DMS53 (cell line): ENCODE measurements at regions not wholly inside any gene's neighbourhood (a gene's known extent, or its start where the extent isn't known, plus 50 kb on each side); places are given as distances from the start of the nearest gene placed in this dataset.

Experiments used
- DNase-seq: peaks from one replicate; lab custom pipeline; 2025; lab: John Stamatoyannopoulos, UW

DNA sequence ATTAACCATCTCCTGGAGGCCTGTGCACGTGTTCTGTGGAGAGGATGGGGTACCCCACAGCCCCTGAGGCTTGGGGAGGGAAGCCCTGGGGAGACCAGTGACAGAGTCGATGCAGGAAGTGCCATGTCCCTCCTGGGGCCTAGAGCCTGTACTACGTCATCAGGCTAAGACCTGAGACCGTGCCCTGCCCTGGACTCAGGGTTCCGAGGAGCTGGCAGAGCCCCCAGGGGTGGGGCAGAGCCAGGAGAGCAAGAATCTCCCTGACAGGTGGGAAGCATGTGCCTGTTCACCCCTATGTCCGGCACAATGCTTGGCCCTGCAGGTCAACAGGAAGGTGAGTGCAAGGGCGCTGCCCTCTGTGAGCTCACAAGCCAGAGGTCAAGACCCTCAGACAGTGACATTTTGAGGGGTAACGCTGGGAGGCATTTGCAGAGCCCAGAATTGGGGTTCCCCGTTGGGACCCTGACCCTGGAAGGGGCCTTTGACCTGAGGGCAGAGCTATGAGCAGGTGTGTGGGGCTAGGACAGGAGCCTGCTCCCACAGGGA, 781.6 kb downstream of the BRD1 start:
- no peak for DNase-seq

DNA sequence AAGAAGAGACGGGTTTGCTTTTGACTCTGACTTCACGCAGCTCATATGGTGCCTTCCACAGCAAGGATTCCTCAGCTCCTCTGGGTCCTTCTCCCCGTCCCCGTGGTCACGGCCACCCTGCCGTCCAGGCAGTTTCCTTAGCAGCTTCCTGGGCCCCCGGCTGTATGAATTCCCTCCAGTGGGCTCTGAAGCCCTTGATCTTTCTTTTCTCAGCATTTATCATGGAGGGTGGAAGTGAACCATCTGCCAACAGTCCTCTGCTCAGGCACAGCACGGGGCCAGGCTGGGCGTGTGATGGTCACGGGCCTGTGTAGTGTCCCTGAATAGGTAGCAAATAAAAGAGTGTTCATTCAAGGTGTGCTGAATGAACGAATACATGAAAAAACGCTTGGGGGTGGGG, 782.4 kb downstream of the BRD1 start:
- DNase-seq, result no peak

DNA sequence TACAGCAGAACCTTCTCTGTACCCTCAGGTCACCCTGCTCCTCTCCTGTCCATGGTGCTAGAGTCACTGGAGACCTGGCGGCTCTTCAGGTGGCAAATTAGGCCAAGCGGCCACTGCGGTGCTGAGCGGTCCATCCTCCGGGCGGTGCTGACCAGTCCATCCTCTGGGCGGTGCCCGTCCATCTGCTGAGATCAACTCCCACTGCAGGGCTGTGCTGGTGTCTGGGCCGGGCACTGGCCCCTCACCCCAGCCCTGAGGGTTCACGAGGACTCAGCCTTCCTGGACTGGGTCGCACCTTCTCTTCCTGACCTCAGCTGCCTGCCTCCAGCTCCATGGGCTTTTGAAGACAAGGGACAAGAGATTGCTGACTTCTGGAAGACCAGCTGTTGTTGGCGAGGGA, 782.9 kb downstream of the BRD1 start:
- no peak for DNase-seq

DNA sequence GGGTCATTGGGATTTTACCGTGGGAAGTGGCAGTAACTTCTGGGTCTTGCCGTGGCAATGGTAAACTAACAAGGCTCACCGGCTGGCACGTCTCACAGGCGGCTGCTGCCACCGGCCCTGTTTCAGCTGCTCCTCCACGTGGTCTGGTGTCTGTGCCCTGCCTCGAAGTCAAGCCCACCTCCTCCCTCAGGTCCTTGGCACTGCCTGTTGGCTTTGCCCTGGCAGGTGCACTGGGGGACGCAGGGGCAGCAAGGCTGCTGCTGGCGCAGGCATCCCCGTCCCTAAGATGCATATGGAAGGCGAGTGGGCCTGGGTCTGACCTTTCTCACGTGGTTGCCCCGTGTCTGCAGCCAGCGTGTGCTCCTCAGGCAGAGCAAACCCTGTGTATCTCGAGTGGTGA, 783.6 kb downstream of the BRD1 start:
- no peak for DNase-seq

DNA sequence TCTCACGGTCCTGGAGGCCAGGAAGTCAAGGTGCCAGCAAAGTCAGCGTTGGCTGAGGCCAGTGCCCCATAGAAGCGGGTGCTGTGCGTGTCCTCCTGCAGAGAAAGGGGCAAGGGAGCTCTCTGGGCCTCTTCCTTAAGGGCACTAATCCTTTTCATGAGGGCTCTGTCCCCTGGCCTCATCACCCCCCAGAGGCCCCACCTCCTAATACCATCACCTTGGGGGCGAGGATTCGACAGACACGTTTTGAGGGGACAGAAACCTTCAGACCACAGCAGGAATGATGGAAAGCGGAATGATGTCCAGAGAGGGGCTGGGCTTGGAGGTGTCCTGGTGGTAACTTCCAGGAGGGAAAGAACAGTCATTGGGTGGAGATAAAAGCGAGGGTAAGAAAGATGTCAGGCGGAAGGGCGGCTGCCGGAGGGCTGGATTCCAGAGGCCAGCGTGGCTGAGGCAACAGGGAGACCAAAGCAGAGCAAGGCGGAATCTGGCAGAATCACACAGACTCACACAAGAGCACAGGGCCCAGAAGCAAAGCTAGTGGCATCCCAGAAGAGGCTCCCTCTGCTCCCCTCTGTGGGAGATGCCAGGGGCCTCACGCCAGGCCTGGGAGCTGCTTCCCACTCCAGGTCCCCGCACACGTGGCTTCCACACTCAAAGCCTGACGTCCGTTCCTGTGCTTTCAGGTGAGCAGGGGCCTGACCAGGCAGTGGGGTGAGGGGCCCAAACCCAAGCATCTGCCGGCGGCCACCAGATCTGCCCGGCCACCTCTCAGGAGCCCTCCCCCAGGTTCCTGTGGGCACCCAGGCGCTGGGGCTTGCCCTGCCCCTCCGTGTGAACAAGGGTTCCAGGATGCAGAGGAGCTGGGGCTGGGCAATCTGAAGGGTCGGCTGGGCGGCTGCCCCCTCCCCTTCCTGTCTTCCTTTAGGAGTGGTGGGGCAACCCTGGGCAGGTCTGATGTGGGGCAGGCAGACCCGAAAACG, 784.5 kb downstream of the BRD1 start:
- no peak for DNase-seq

DNA sequence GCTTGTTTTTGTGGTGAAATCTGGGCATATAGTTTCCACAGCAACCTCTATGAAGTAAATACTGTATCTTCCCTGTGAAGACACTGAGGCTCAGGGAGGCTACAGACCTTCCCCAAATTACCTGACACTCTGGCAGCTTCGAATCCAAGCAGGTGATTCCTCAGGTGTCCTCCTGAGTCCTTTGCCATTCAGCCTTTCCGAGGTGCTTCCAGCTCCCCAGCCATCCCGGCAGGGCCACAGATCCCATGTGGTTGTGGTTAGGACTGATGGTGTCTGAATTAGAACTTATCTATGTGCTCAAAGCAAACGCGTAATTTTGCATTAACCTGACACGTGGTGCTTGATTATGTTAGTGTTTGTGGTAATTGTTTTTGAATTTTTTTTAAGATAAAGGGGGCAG, 785.6 kb downstream of the BRD1 start:
- no peak for DNase-seq

DNA sequence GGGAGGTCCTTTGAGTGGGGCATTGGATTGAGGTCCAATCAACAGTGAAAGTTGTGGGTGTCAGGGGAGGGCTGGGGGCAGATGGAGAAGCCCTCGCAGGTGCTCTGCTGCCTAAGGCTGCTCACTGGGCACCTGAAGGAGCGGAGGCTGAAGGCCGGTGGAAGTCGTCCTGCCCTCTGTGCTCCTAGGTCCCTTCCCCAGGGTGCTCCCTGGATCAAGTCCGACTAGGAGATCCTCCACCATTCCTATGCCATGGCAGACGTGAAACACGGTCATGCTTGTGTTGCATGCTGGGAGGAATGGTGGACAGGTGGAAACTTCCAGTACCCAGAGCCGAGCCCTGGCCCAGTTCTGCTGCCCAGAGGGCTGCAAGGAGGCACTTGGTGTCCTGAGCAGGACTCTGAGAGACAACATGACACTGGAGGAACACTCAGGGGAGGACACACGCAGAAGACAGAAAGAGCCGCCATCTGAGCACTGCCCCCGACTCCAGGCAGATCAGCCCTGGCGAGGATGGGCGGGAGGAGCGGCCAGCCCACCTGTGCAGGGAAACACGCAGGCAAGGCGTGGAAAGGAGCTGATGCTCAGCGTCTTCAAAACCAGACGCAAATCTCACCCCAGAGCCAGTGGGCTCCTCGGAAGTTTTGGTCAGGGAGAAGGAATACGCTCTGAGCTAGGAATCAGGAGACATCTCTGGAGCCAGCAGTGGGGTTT, 786.8 kb downstream of the BRD1 start:
- no peak for DNase-seq

DNA sequence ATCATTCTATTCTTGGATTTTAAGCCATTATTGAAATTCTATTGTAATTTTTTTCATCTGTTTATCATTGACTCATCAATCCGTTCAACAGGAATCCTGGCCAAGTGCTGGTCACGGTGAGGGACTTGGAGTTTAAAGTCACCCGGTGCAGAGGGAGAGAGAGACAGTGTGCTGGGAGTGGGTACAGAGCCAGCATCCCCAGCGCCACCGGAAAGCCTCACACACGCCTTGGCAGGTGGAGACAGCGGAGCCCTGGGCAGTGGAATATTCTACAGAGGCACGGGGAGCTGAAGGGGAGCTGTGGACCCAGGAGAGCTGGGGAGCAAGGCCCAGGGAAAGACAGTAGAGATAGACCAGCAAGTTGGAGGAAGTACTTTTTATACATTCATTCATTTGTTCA, 787.6 kb downstream of the BRD1 start:
- DNase-seq, result no peak

DNA sequence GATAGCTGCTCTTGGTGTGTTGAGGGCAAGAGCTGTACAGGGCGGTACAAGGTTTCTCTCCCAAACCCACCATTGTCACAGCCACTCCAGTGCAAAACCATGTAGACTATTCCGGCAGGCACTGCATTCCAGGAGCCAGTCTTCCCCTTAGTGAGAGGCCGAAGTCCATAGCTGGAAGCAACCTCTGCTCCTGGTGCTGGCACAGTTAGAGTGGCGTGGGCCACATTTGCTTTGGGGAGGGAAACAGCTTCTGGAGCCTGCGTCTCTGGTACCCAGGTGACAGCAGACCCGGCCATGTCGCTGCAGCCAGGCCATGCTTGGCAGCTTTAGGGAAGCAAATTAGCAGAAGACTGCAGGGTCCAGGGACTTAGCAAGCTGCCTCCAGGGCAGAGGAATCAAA, 788.0 kb downstream of the BRD1 start:
- DNase-seq, result no peak

DNA sequence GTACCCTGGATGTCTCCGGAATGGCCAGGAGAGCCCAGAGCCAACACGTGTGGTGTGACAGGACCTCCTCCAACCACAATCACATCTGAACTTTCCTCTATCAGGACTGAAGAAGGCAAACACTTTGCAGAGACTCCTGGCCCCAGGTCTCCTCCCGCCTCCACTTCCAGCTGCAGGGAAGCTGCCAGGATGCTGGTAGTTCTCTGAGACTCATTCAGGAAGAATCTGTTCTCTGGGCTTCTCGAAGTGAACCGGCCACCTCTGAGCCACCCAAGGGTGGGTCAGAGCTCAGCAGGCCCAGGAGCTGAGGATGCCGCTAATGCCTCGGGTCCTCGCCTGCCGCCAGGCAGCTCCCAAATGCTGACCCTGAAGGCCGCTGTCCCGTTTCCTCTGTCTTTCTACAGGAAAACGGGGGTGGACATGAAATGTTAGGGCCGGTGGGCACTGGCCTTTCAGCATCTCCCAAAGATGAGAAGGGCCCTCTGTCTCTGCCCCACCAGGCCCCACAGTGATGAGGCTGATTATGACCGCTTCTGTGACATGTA, 789.9 kb downstream of the BRD1 start:
- DNase-seq, result no peak

DNA sequence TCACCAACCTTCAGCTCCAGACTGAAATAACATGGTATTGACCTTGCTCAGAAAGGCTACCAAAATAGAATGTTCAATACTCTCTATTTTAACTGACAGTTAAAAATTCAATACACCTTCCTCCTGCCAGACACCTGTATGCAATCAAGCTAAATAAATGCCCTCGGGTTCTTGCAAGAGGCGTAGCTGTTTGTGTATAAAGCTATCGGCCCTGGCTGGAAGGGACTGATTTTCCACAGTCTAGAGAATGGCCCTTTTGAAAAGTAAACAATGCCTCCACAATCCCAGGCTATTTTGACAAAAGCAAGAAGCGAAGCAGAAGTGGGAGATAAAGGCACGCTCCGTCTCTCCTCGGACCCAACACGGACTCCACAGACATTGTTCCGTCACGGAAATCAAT, 791.2 kb downstream of the BRD1 start:
- DNase-seq, result no peak

DNA sequence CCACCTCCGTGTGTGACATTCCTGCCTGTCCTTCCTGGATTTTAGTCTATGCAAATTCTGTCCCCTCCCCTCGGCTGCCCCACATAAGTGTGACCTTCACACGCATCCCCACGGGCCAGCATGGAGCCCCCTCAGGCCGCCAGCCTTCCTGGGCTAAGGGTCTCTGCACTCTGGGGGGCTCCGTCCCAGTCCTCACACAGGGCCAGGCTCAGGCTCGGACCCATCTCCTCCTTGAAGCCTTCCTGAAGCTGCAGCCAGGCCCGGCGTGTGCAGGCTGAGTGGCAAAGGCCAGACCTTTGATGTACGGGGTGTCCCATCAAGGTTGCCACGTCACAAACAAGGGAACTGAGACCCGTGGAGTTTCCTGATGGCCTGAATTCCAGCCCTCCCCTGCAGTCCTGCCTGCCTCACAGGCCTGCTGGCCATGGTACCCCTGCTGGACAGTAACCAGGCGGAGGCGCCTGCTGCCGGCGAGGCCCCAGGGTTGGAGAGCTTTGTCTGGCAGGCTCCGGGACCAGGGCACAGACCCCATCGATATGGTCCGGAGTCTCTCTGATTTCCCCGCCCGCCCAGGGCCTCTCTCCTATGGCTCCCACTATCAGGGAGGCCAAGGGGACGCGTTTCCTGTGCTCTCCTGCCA, 791.7 kb downstream of the BRD1 start:
- no peak for DNase-seq

DNA sequence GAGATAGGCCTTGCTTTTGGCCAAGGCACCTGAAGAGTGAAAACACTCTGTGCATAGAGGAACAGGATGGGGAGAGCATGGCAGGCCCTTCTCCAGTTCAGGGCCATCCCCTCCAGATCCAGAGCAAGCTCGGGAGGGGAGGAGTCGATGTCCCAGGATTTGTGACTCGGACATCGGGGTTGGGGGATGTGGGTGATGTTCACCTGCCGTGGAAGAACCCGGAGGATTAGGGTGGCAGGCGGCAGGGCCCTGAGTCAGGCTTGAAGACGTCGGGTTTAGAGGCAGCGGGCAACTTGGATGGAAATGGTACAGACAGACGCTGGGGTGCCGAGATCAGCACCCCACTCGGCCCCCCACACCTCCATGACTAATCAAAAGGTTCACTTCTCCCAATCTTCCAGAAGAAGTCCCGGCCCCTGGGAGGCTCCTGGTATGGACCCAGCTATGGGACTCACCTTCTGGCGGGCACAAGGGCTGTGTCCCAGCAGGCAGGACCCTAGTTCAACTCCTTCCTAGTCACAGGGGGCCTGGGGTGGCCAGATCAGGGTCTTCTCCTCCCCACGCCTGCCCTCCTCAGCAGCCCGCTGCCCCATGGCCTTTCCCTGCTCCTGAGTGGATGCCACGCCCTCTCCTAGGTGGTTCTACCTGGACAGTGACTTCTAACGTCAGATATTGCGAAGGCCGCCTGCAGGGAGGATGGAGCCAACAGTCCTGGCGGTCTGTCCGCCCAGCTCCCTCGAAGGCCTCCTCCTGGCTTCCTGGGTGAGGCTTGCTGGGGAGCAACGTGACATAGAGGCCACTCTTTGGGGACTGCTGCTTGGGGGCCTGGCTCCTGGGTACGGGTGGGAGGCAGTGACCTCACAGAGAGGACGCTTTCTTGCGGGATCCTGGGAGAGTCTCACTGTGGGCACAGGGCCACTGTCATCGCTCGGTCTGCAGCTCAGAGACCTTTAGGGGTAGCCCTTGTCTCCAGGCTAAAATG, 792.5 kb downstream of the BRD1 start:
- DNase-seq, result no peak

DNA sequence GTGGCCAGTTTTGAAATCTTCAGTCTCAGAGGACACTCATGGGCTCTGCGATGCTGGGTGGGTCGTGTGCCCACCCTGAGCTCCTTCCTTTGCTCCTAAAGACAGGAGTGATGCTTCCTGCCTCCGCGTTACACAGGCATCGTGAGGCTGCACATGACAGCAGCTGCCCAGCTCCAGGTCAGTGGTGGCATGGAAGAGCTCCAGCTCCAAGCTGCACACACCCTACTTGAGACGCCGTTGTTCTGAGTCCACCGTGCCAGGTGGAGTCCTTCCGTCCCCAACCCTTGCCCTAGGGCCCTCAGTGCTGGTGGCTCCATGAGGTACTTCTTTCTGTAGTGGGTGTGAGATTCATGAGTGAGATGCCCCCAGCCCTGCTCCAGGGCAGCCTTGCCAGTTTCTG, 794.1 kb downstream of the BRD1 start:
- DNase-seq, result no peak

DNA sequence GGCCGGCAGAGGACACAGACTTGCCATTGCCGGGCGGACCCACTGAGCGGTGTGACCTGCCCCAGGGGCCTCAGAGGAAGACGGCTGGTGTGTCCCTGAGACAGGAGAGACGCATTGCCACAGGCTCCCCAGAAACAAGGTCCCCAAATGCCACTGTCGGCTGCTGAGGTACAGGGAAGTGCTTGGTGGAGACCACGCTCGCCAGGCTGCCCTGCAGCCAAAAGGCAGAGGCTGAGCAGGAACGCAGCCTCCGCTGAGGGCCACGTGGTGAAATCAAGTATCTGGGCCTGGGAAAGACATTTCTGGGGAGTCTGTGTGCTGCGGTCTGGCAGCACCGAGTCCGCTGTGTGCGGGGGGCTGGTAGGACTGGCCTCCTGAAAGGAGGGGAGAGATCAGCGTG, 794.9 kb downstream of the BRD1 start:
- DNase-seq, result no peak

DNA sequence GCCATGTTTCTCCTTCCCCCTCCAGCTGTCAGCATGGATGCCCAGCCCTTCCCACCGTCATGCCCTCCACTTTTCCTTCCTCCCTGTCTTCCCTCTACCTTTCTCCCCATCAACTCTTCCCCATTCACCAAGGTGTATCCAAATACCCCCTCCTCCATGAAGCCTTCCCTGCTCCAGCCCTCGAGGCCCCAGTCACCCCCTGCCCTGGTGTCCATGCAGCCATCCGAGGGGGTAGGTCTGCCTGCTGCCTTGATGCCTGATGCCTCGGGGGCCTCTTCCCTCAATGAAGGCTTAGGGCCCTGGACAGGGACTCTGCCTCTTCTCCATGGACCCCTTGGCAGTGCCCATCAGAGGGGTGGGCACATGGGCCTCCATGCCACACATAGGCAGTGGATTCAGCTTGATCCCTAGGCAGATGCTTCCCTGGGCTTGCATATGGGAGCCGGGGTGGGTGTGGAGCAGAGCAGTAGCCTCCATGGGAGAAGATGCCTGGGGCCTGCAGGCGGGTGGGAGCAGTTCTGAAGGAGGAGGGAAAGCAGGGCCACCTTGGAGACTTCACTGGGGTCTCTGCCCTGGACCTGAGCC, 795.8 kb downstream of the BRD1 start:
- DNase-seq, result no peak

DNA sequence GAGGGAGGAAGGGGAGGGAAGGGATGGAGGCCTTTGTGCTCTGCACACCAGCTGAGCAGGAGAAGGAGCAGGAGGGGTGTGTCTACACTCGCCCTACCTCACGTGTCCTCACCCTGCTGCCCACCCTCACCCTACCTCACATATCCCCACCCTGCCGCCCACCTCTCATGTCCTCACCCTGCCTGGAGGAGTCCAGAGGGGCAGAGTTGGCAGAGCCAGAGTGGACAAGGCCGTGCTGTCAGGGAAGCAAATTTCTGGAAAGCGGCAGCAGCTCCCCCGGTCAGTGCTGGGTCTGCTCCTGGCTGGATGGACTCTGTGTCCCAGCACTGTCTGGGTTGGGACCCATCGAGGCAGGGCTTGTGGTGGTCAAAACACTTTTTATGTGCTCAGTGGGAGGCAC, 799.6 kb downstream of the BRD1 start:
- DNase-seq, result no peak

DNA sequence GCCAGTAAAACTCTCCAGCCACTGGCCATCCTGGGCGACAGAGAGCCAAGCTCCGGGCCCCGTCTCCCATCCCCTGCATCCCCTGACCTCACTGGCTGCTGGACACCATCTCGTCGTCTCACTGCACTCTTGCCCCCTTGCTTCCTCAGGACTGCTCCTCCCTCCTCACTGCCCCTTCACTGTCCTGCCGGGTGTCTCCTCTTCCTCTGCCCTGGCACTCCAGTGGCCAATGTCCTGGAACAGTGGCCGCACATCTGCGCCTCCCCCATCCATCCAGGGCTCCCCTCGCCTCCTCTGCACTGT, 800.4 kb downstream of the BRD1 start:
- no peak for DNase-seq

DNA sequence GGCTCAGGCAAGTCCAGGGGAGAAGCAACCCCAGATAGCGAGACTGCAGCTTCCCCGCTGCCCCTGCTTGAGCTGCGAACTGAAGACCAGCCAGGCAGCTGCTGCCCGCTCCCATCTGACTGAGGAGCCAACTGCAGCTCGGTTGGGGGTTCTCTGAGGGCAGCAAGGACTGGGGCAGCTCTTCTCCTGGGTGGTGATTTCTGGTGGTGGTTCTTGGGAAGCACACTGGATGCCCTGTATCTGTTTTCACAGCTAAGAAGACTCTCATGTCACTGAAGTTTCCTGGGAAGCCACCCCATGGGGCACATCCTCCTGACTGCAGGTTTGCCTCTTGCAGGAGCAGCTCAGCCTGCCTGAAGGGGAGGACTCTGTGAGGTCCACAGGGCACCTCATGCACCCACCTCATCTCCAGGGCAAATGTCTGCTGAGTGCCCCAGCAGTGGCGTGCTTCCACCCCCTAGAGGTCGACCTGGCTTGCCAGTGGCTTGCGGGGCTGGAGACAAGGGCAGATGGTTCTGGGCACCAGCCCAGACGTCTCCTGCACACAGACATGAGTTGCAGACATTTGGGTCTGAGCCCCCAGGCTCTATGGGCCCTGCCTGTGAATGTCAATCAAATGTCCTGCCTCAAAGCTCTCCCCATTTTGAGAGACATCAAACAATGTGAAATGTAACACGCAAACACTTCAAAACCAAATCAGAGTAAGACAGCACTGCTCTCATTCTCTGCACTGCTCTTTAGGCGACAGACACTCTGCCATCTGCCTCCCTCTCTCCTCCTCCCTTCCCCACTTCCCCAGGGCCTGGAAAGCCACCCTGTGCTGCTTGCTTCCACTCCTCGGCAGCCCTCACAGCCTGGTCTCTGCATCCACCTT, 800.9 kb downstream of the BRD1 start:
- DNase-seq, result no peak
